Natural killer cell (primary cell): ENCODE measurements at regions not wholly inside any gene's neighbourhood (a gene's known extent, or its start where the extent isn't known, plus 50 kb on each side); places are given as distances from the start of the nearest gene placed in this dataset.

ENCODE experiments used
- ATAC-seq, 3 donors: fragments of 150-1000 bp in 2 of 3; fragments of 200-7000 bp in 1 of 3; cut with Tn5 transposase; 1 replicate in 1 of 3; 2 replicates in 2 of 3; pipeline ENCODE4 v1.10.0; 2021; ENCODE audit warnings: mild to moderate bottlenecking in 2 of 3, moderate library complexity in 2 of 3
- DNase-seq, 2 donors: peaks; one replicate each; pipeline versions ENCODE4 v3.0.0 to v3.0.0-alpha.2; 2013 to 2021; ENCODE audit warnings: mixed read lengths in 1 of 2
- H3K27ac ChIP-seq: one replicate; pipeline ENCODE4 v1.5.1; 2013; ENCODE audit warnings: mild to moderate bottlenecking, low read length
- H3K27me3 ChIP-seq: one replicate; pipeline ENCODE4 v1.6.1; 2013; ENCODE audit warnings: low read length; ENCODE audit not compliant: control insufficient read depth, insufficient read depth
- H3K36me3 ChIP-seq: one replicate; pipeline ENCODE4 v1.6.1; 2013; ENCODE audit warnings: low read length; ENCODE audit not compliant: control insufficient read depth, insufficient read depth
- H3K4me1 ChIP-seq: one replicate; pipeline ENCODE4 v1.6.1; 2013; ENCODE audit warnings: low read length; ENCODE audit not compliant: control insufficient read depth, insufficient read depth
- H3K4me3 ChIP-seq: one replicate; pipeline ENCODE4 v1.5.1; 2013; ENCODE audit warnings: low read length
- H3K9me3 ChIP-seq: one replicate; pipeline ENCODE4 v1.6.1; 2013; ENCODE audit warnings: low read length; ENCODE audit not compliant: control insufficient read depth, insufficient read depth
- H3K27ac Mint-ChIP-seq, 2 donors: one replicate each; pipeline ENCODE4 v1.8.0; 2022; ENCODE audit warnings: mild to moderate bottlenecking in 2 of 2, mixed read lengths in 2 of 2, moderate library complexity in 1 of 2
- H3K27me3 Mint-ChIP-seq, 2 donors: one replicate each; pipeline ENCODE4 v1.8.0; 2022; ENCODE audit warnings: low read depth in 2 of 2, mixed read lengths in 2 of 2
- H3K36me3 Mint-ChIP-seq: one replicate; pipeline ENCODE4 v1.8.0; 2022; ENCODE audit warnings: mixed read lengths
- H3K4me1 Mint-ChIP-seq, 2 donors: one replicate each; pipeline ENCODE4 v1.8.0; 2022; ENCODE audit warnings: mixed read lengths in 2 of 2
- H3K4me3 Mint-ChIP-seq: one replicate; pipeline ENCODE4 v1.8.0; 2022; ENCODE audit warnings: mild to moderate bottlenecking, moderate library complexity, mixed read lengths
- H3K9me3 Mint-ChIP-seq, 2 donors: one replicate each; pipeline ENCODE4 v1.8.0; 2022; ENCODE audit warnings: mixed read lengths in 2 of 2
- WGBS: methylation state at CpG from one replicate; pipeline ENCODE4 v1.1.7; 2013; ENCODE audit warnings: missing lambda C conversion rate; ENCODE audit not compliant: insufficient coverage; 5-methylcytosine and 5-hydroxymethylcytosine counted together
- intact Hi-C: fragments of 100-400 bp; cut with micrococcal nuclease; formaldehyde crosslinking; loops from one replicate; pipeline ENCODE4 v1.14.2; 2022
- TF ChIP-seq, protein P1 (sequence below): fragments of 200-600 bp; IDR thresholded peaks from one replicate; pipeline ENCODE4 v1.8.0; 2022; ENCODE audit warnings: antibody characterized with exemption

DNA sequence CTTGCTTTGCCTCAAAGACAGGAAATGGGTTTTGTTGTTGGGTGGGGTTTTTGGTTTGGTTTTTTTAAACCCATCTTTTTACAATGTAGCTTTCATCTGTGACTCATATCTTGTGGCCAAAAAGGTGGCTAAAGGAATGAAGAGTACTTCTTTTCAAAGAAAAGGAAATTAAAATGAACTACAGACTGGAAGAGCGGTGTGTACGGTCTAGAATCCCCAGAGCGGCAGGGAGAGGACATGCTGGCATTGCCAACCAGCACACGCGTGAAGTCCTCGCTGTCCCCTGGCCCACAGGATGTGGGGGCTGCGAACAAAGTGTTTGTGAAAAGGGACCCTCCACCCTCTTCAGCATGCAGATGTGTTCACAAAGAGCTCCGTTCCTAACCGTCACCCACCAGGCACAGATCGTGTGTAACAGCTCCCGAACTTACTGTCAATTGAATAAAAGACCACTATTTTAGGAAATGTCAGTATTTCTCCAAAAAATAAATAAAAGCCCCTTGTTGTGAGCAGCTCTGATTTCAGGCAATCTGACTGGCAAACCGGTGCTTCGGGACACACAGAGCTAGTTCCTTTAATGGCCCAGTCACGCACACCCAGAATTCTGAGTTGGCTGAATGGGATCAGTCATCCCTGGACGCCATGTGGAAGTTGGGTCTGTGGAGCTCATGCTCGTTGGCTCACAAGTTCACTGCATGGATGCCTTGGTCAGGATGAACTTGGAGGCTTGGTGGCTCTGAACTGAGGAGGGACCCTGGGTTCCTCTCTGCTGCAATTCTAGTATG lies 602.9 kb downstream of the NPHP4 start:
- intact Hi-C loops, result no loop called here
- ATAC-seq, result peak in 2 of 3 donors; percentile 34 to 48
- TF ChIP-seq, protein P1, sequence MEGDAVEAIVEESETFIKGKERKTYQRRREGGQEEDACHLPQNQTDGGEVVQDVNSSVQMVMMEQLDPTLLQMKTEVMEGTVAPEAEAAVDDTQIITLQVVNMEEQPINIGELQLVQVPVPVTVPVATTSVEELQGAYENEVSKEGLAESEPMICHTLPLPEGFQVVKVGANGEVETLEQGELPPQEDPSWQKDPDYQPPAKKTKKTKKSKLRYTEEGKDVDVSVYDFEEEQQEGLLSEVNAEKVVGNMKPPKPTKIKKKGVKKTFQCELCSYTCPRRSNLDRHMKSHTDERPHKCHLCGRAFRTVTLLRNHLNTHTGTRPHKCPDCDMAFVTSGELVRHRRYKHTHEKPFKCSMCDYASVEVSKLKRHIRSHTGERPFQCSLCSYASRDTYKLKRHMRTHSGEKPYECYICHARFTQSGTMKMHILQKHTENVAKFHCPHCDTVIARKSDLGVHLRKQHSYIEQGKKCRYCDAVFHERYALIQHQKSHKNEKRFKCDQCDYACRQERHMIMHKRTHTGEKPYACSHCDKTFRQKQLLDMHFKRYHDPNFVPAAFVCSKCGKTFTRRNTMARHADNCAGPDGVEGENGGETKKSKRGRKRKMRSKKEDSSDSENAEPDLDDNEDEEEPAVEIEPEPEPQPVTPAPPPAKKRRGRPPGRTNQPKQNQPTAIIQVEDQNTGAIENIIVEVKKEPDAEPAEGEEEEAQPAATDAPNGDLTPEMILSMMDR, result no peak
- peaks cover 8 to 9% of the 10 kb centered on the region in 2 donors for H3K27me3 Mint-ChIP-seq
- no peaks in the 10 kb centered on the region for H3K9me3 Mint-ChIP-seq
- DNase-seq, result peak in 1 of 2 donors; percentile 74
- H3K4me1 Mint-ChIP-seq, result peaks cover 7 to 16% of the 10 kb centered on the region in 2 donors
- 58% methylated on average over 16 of the region's 16 CpGs for WGBS
- peak overlapping the region; percentile 44 for H3K27ac Mint-ChIP-seq
- H3K36me3 ChIP-seq, result no peaks in the 10 kb centered on the region
- peaks cover 41% of the 10 kb centered on the region for H3K4me1 ChIP-seq
- no peak overlapping the region for H3K4me3 ChIP-seq
- H3K27me3 ChIP-seq, result no peaks in the 10 kb centered on the region
- peak overlapping the region; percentile 48 for H3K27ac ChIP-seq
- no peaks in the 10 kb centered on the region for H3K9me3 ChIP-seq
- H3K36me3 Mint-ChIP-seq, result no peaks in the 10 kb centered on the region
- peak overlapping the region; percentile 66 for H3K4me3 Mint-ChIP-seq

GRCh38 chr1:5388622-5389021 lies 603.6 kb downstream of the NPHP4 start:
- Mint-ChIP-seq H3K36me3 (no peaks in the 10 kb centered on the region), H3K4me1 (peaks cover 7 to 16% of the 10 kb centered on the region in 2 donors), H3K27ac (peak overlapping the region; percentile 44)

DNA sequence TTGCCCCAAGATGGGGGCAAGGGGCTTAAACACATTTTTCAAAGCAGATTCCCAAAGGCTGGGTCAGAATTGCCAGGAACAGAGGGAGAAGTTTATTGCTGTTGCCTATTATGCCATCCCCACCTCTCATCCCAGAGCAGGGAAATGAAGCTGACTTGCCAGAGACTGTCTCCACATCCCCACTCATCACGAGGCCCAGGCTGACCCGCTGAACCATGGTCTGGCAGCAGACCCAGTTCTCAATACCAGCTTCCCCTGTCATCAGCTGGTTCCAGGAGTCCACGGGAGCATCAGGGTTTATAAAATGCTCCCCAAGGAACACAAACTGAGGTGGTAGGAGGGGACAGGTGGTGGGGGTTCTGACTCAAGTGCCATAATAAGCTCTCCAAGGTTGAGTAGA lies 605.9 kb downstream of the NPHP4 start:
- Histone ChIP-seq H3K36me3 (no peaks in the 10 kb centered on the region), H3K27me3 (no peaks in the 10 kb centered on the region), H3K27ac (no peak overlapping the region), H3K4me1 (peaks cover 41% of the 10 kb centered on the region), H3K9me3 (no peaks in the 10 kb centered on the region), H3K4me3 (no peak overlapping the region)
- Mint-ChIP-seq H3K4me1 (peaks cover 7 to 16% of the 10 kb centered on the region in 2 donors), H3K27me3 (peaks cover 0 to 3% of the 10 kb centered on the region in 2 donors), H3K27ac (no peak overlapping the region), H3K9me3 (no peaks in the 10 kb centered on the region), H3K36me3 (no peaks in the 10 kb centered on the region), H3K4me3 (no peak overlapping the region)
- ATAC-seq (no peak), DNase-seq (no peak)
- 83% methylated on average over 3 of the region's 3 CpGs for WGBS
- TF ChIP-seq, protein P1, result no peak
- intact Hi-C loops, result no loop called here

More at GRCh38 chr1:5388622-5389021, 603.6 kb downstream of the NPHP4 start:
- WGBS, result 89% methylated on average over 6 of the region's 6 CpGs
- Mint-ChIP-seq H3K9me3 (no peaks in the 10 kb centered on the region), H3K4me3 (peak overlapping the region; percentile 66), H3K27me3 (peaks cover 8 to 9% of the 10 kb centered on the region in 2 donors)
- intact Hi-C loops, result no loop called here
- DNase-seq (peak in 1 of 2 donors; percentile 39), ATAC-seq (no peak)
- TF ChIP-seq, protein P1, result no peak
- peaks cover 41% of the 10 kb centered on the region for H3K4me1 ChIP-seq
- H3K36me3 ChIP-seq, result no peaks in the 10 kb centered on the region
- H3K9me3 ChIP-seq, result no peaks in the 10 kb centered on the region
- H3K27ac ChIP-seq, result peak overlapping the region; percentile 48
- H3K4me3 ChIP-seq, result no peak overlapping the region
- no peaks in the 10 kb centered on the region for H3K27me3 ChIP-seq
